HL-60 (cell line): ENCODE measurements at regions not wholly inside any gene's neighbourhood (a gene's known extent, or its start where the extent isn't known, plus 50 kb on each side); places are given as distances from the start of the nearest gene placed in this dataset.

ENCODE experiments used
- DNase-seq, 2 experiments: peaks; one replicate each; pipeline ENCODE4 v3.0.0-alpha.2; 2010 to 2020; ENCODE audit warnings: low read depth in 1 of 2, low spot score in 1 of 2
- H3K27ac ChIP-seq: fragments of 250-450 bp; sonication (Bioruptor Pico); replicated peaks from 2 replicates; pipeline ENCODE4 v1.5.1; 2020; ENCODE audit warnings: mild to moderate bottlenecking, moderate library complexity
- H3K27me3 ChIP-seq: fragments of 250-450 bp; sonication (Bioruptor Pico); 2 replicates; pipeline ENCODE4 v1.5.1; 2021; ENCODE audit warnings: mild to moderate bottlenecking, moderate library complexity; ENCODE audit not compliant: insufficient read depth, poor library complexity, severe bottlenecking
- H3K4me3 ChIP-seq: replicated peaks from 2 replicates; pipeline ENCODE4 v1.5.1; 2011; ENCODE audit warnings: mild to moderate bottlenecking, control low read depth, low read length; ENCODE audit not compliant: insufficient read depth
- GABPA ChIP-seq: IDR thresholded peaks from 2 replicates; pipeline ENCODE4 v1.6.1; 2012; ENCODE audit warnings: low read depth
- POLR2AphosphoS5 ChIP-seq: IDR thresholded peaks from 2 replicates; pipeline ENCODE4 v1.6.1; 2012; ENCODE audit warnings: low read depth
- REST ChIP-seq: IDR thresholded peaks from 2 replicates; pipeline ENCODE4 v1.6.1; 2012; ENCODE audit warnings: low read depth; ENCODE audit not compliant: insufficient replicate concordance
- SPI1 ChIP-seq: IDR thresholded peaks from 2 replicates; pipeline ENCODE4 v1.6.1; 2012; ENCODE audit warnings: low read depth, mild to moderate bottlenecking, borderline replicate concordance
- TF ChIP-seq, protein P1 (sequence below): IDR thresholded peaks from one replicate; pipeline ENCODE4 v1.5.1; 2011; ENCODE audit warnings: low read length, control low read depth, inconsistent platforms; ENCODE audit not compliant: insufficient read depth

- Histone ChIP-seq H3K27me3 (no peaks in the 10 kb centered on the region), H3K4me3 (no peak overlapping the region), H3K27ac (no peak overlapping the region)
- no peak for TF ChIP-seq POLR2AphosphoS5
- TF ChIP-seq REST, result no peak
- TF ChIP-seq SPI1, result no peak
- TF ChIP-seq, protein P1, sequence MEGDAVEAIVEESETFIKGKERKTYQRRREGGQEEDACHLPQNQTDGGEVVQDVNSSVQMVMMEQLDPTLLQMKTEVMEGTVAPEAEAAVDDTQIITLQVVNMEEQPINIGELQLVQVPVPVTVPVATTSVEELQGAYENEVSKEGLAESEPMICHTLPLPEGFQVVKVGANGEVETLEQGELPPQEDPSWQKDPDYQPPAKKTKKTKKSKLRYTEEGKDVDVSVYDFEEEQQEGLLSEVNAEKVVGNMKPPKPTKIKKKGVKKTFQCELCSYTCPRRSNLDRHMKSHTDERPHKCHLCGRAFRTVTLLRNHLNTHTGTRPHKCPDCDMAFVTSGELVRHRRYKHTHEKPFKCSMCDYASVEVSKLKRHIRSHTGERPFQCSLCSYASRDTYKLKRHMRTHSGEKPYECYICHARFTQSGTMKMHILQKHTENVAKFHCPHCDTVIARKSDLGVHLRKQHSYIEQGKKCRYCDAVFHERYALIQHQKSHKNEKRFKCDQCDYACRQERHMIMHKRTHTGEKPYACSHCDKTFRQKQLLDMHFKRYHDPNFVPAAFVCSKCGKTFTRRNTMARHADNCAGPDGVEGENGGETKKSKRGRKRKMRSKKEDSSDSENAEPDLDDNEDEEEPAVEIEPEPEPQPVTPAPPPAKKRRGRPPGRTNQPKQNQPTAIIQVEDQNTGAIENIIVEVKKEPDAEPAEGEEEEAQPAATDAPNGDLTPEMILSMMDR, result no peak
- no peak for TF ChIP-seq GABPA
- no peak for DNase-seq
Observed at GRCh38 chrX:22520128-22520828, 247.6 kb downstream of the CBLL2 start.

- H3K4me3 ChIP-seq, result no peak overlapping the region
- TF ChIP-seq REST (no peak), GABPA (no peak), SPI1 (no peak), POLR2AphosphoS5 (no peak)
- TF ChIP-seq, protein P1, result no peak
- H3K27me3 ChIP-seq, result no peaks in the 10 kb centered on the region
- no peak overlapping the region for H3K27ac ChIP-seq
- no peak for DNase-seq
Observed at GRCh38 chrX:22526339-22526738, 253.6 kb downstream of the CBLL2 start.

GRCh38 chrX:22527302-22527701 is 254.6 kb downstream of the CBLL2 start:
- no peak for TF ChIP-seq SPI1
- no peak for TF ChIP-seq GABPA
- no peak for TF ChIP-seq REST
- TF ChIP-seq, protein P1, result no peak
- no peak for TF ChIP-seq POLR2AphosphoS5
- no peak overlapping the region for H3K27ac ChIP-seq
- H3K27me3 ChIP-seq, result no peaks in the 10 kb centered on the region
- DNase-seq, result no peak
- H3K4me3 ChIP-seq, result no peak overlapping the region
